Fibroblast of lung (primary cell): ENCODE measurements at regions not wholly inside any gene's neighbourhood (a gene's known extent, or its start where the extent isn't known, plus 50 kb on each side); places are given as distances from the start of the nearest gene placed in this dataset.

ENCODE experiments used
- CTCF ChIP-seq, 2 donors: IDR thresholded peaks in 1 of 2; conservative IDR thresholded peaks in 1 of 2; 1 replicate in 1 of 2; 2 replicates in 1 of 2; pipeline ENCODE4 v1.5.1; 2011 to 2012; ENCODE audit warnings: low read length in 2 of 2, control low read depth in 1 of 2, inconsistent platforms in 1 of 2, low read depth in 1 of 2, mild to moderate bottlenecking in 1 of 2
- EZH2 ChIP-seq: IDR thresholded peaks from 2 replicates; pipeline ENCODE4 v1.5.1; 2012; ENCODE audit warnings: low read length, control low read depth, mild to moderate bottlenecking; ENCODE audit errors: missing control alignments

DNA sequence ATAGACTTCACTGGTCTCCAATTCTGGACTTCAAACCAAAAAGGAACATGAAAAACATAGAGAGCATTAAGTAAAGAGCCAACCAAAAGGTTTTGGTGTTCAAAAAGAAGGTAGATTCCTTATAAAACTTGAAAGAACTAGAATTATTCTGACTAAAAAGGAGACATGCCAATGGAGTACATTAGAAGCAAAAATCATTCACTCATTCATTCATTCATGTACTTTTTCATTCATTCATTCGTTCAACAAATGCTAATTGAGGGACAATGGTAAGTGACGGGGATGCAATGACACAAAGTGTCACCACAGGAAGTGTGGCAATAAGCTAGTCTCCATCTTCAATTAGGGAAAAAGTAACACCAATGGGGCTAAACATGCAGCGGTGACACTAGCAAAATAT lies 181.0 kb upstream of the ATP11B start:
- no peak for TF ChIP-seq CTCF (conservative IDR thresholded peaks at IDR 0.05 in 1 of 2, IDR thresholded peaks at IDR 0.05 in 1 of 2; ENCODE audit: low read depth in 1 of 2, low read length in 2 of 2)
- no peak for TF ChIP-seq EZH2
